C4-2B (cell line): ENCODE measurements at regions not wholly inside any gene's neighbourhood (a gene's known extent, or its start where the extent isn't known, plus 50 kb on each side); places are given as distances from the start of the nearest gene placed in this dataset.

Source experiments
- ZFX ChIP-seq: fragments of 450-650 bp; IDR thresholded peaks from 2 replicates; pipeline ENCODE4 v1.6.1; 2017
- TF ChIP-seq, protein P1 (sequence below): fragments of 450-650 bp; conservative IDR thresholded peaks from 2 replicates; pipeline ENCODE4 v1.5.1; 2017; ENCODE audit warnings: mild to moderate bottlenecking

DNA sequence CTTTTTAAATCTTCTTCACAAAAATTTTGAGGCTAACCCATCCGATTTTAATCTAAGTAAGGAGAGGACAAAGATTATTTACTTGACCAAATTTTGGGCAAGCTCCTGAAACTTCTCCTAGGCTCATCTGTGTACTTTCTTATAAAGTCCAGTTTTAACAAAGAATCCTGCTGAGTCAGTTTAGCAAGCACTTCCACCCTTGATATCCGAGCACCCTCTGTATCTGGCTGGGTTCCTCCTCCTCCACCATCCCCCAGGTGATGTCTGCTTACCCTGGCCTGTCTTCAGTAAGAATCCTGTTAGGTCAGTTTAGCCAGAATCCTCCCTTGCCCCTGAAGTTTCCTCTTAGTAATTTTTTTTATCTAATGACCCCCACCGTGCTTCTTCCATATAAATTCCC lies 140.5 kb downstream of the PHLDA1 start:
- TF ChIP-seq, protein P1, sequence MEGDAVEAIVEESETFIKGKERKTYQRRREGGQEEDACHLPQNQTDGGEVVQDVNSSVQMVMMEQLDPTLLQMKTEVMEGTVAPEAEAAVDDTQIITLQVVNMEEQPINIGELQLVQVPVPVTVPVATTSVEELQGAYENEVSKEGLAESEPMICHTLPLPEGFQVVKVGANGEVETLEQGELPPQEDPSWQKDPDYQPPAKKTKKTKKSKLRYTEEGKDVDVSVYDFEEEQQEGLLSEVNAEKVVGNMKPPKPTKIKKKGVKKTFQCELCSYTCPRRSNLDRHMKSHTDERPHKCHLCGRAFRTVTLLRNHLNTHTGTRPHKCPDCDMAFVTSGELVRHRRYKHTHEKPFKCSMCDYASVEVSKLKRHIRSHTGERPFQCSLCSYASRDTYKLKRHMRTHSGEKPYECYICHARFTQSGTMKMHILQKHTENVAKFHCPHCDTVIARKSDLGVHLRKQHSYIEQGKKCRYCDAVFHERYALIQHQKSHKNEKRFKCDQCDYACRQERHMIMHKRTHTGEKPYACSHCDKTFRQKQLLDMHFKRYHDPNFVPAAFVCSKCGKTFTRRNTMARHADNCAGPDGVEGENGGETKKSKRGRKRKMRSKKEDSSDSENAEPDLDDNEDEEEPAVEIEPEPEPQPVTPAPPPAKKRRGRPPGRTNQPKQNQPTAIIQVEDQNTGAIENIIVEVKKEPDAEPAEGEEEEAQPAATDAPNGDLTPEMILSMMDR, result no peak
- no peak for TF ChIP-seq ZFX
